Kidney glomerular epithelial cell (primary cell): ENCODE measurements at regions not wholly inside any gene's neighbourhood (a gene's known extent, or its start where the extent isn't known, plus 50 kb on each side); places are given as distances from the start of the nearest gene placed in this dataset.

Experiments used
- DNase-seq: peaks from one replicate; lab custom pipeline; 2025; lab: John Stamatoyannopoulos, UW

DNA sequence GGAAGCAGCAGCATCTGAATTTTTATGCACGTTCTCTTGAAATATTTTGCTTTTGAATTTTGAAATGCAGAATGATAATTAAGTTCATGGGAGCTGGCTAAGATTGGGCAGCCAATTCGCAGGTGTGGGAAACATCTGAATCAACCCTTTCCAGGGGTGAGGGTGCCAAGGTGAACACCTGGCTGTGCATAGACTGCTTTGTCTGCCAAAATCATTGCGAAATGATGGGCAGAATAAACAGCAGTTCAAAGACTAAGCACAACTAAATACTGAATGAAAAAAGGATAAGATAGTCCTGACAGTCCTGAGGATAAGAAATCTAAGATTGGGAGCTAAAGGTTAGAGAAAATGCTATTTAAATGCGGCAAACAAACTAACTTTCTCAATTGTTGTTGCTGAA, 813.3 kb upstream of the RAG2 start:
- DNase-seq: no peak

DNA sequence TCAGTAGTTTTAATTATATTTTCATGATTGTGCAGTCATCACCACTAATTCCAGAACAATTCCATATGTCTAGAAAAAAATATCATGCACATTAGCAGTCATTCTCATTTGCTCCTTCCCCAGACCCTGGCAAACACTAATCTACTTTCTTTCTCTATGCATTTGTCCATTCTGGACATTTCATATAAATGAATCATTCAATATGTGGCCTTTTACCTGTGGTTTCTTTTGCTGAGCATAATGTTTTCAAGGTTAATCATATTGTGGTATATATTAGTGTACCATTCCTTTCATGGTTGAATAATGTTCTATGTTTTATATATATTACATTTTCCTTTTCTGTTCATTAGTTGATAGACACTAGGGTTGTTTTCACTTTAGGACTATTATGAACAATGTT, 811.1 kb upstream of the RAG2 start:
- DNase-seq: no peak

DNA sequence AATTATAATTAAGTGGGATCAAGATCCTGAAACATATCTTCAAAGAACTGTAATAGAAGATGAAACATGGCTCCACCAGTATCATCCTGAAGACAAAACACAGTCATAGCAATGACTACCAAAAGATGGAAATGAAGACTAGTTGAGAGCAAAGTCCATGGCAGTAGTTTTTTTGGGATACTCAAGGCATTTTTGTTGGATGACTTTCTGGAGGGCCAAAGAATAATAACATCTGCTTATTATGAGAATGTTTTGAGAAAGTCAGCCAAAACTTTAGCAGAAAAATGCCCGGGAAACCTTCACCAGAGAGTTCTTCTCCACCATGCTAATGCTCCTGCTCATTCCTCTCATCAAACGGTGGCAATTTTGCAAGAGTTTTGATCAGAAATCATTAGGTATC, 809.4 kb upstream of the RAG2 start:
- no peak for DNase-seq

DNA sequence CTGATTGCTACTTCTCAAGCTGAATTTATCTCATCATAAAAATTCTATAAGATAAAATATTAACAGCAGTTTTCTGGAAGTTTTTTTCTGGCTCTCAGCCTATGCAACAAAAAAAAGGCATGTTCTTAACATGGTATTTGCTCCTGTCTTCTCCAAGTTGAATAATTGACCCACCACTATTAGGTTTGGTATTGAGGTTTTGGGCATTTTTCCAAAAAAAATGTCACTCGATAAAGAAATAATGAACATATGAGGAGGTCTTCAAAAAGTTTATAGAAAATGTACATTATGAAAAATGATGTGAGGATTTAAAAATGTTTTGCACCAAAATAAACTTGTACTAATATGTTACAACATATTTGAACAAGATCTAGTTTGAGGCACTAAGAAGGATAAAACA, 808.6 kb upstream of the RAG2 start:
- no peak for DNase-seq

DNA sequence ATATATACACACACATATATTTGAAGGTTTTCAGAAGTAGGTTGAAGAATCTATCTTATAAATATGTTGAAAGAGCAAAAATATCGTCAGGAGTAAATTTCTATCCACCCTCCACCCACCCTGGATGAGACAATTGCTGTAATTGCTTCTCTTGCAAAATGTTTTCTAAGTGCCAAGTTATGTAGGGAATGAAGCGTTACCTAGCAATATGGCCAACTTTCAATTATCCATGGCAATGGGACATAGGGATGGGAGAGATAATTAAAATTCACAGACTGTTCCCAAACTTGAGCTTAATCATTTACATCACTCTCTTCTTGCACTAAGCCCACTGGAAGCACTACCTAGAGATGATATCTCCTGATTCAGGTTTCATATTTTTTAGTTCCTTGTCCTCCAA, 806.2 kb upstream of the RAG2 start:
- no peak for DNase-seq

DNA sequence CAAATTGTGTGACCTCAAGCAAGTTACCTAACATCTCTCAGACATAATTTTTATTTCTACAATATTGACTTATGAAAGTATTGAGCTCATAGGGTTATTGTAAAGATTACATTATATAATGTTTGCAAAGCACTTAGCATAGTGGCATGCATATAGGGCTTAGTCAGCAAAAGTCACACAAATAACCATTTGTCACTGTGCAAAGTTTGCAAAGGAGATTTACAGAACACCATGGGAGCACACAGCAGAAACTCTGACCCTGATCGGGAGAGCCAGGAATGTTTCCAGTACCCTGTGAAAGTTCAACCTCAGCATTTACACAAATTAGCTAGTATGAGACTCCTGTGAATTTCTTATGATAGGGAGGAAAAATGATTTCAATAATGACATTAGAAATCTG, 804.6 kb upstream of the RAG2 start:
- no peak for DNase-seq

DNA sequence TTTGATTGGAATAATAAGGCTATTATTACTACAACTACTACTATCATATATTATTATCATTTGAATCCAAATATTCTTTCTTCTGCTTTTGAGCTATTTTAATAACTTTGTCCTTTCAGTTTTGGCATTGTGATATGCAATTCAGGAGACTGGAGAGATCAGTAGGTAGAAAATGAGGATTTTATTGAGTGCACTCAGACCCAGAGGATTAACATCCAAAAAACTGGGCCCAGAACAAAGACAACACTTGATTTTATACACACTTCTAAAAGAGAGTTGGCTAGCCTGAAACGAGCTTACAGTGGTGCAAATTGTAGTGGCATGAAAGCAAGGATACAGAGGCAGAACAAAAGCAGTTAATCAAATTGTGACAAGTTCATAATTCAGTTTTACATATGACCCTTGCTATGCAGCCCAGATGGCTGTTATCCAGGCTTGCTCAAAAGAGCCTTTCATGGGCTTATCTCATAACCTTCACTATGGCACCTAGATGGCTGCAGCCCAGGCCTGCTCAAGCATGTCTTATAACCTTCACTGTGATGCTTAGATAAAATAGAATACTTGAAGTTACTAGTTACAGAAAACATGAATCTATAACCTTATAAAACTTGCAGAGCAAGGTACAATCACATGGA, 796.3 kb upstream of the RAG2 start:
- DNase-seq: no peak

DNA sequence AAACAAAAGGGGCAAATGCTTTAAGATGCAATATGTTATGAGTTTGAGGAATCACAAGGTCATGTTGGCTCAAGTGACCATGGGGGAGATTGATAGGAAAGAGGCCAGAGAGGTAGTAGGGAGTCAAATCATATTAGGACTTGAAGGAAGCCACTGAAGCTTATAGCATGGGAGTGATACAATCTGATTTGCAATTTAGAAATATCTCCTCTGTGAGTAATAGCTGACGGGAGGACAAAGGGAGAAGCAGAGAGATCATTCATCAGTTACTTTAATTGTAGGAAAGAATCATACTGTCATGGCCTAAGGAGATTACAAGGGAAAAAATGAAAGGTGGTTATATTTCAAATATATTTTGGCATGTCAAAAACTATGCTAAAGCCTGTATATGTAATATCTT, 793.6 kb upstream of the RAG2 start:
- DNase-seq: no peak

DNA sequence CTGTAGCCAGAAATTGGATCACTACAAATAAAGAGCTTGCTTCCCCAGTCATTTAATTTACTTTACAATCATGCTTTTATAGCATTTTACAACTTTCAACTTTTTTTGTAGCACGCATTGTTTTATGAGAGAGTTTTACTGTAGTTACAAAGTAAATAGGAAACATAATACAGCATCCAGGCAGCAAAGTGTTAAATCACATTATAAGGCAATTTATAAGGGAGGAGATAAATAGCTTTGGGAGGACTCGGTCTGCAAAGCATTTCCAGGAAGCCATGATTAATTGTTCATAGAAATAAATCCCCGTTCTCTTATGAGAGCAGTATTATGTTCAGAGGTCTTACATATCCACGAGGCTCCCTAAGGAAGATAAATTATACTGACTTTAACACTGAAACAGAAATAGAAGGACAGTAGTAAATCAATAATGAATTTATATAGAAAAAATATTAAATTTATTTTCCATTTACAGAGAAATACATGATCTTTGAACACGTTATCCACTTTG, 792.6 kb upstream of the RAG2 start:
- DNase-seq: no peak

DNA sequence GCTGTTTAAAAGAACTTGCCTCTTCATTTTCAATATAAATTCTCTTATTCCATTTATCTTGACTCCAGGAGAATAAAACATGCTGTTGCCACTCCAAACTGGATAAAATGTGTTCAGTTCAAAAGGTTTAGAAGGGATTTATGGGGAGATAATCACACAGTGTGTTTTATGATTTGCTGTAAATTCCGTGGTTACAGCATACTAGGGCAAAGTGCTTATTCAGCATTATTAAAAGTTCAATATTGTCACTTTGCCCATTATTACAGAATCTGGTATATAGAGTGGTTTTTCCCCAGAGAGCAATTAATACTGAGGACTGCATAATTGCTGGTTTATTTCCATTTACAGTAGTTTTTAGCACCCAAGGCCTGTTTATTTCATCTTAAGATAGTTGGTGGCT, 780.9 kb upstream of the RAG2 start:
- DNase-seq: no peak

DNA sequence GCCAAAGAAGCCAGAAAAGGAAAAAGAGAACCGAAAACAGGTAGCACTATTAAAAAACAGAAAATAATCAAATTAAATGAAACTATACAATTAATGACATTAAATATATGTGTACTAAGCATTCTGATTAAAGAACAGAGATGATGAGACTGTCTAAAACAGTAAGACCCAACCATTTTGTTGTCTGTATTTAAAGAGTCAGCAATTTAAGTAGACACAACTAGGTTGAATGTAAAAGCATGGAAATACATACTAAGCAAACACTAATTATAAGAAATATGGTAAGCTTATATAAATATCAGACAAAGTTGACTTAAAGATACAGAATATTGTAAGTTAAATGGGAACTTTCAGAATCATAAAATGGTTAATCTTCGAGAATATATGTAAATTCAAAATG, 774.6 kb upstream of the RAG2 start:
- no peak for DNase-seq

DNA sequence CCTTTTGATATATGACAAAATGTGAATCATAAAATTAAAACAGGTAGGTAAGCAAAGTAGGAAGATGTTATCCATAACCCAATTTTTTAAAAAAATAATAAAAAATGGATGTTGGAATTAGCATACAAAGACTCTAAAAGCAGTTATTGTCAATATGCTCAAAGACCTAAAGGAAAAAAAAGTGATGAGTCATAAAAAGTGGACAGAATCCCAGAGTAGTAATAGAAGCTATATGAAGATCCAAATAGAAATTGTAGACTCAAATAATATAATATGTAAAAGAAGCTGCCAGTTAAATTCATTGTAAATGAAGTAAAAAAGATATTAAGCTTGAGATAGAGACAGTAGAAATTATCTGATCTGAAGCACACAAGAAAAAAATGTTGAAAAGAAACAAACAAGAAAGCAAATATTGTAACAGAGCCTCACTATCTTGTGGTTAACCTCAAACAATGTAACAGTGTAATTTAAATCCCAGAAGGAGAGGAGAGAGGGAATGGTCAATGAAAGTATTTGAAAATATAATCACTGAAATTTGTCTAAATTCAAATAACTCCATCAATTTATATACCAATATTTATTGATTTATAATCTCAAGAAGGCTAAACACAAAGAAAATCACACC, 773.4 kb upstream of the RAG2 start:
- DNase-seq: no peak

DNA sequence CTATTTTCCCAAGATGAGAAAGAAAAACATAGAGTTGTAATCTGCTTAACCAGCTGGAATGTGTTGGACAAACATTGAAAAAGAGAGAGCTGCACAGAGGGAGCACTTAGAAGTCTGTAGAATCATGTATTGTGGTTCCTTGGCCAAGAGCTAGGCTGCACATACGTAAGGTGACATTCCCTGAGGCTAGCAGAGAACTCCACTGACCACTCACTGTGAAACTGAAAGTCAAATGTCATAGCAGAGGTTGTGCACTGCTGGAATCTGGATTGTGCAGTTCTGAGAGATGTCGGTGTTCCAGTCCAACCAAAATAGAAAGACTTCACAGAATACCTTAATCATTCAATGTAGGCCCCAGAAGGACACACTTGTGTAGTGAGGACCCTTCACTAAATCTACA, 772.8 kb upstream of the RAG2 start:
- DNase-seq: no peak

DNA sequence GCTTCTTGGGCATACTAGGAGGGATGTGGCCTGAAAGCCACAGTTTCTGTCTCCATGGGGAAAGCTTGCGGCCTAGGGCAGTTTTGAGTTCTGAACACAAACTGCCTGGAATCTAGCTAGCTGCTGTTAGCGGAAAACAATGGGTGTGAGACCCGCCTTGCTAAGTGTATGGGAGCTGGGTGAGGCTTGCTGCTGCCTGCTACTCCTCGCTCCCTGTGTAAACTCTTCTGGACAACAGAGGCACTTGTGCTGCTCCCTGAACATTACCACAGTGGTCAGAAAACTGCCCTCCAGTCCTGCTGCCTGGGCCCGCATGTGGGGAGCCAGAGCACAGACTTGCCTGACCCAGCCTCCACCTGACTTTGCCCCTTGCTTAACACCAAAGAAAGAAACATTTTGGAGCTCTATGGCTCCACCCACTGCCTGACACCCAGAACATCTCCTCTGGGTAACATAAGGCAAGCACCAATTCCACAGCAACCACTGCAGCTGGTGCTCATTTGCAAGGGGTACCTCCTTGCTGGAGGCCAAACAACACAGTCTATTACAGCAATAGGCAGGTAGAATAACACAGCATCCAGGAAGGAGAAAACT, 766.3 kb upstream of the RAG2 start:
- DNase-seq: no peak

DNA sequence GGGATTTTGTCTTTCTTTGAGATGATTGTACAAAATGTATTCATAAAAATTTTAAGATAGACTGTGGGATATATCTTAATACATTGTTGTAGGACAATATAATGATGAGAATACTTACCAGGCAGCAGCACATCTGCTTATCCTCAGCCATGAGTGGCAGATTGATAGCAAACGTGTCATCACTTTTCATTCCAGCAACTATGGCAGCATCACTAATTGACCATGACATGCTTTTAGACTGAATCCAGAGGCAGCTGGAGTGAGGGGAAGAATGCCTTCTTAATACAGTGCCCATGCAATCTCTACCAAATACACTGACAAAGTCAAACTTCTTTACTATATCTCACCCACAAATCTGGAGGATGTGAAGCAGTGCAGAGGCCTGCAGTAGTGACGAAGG, 755.2 kb upstream of the RAG2 start:
- DNase-seq: no peak

DNA sequence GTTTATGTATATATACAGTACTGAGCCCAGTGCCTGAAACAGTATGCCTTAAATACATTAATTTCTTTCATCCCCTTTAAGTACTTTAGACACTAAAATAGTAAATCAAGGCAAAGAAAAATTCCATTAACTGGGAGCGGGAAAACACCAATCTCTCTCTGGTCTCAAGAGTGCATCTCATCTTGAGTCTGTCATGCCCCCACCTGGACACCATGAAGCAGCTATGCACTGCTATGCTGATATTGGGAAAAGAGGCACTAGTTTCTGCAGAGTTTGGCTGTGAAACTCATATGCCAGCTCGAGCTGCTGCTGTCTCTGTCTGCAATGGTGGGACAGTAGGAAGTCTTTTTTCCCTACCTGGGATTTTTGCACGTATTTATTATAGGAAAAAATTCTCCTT, 754.4 kb upstream of the RAG2 start:
- no peak for DNase-seq

DNA sequence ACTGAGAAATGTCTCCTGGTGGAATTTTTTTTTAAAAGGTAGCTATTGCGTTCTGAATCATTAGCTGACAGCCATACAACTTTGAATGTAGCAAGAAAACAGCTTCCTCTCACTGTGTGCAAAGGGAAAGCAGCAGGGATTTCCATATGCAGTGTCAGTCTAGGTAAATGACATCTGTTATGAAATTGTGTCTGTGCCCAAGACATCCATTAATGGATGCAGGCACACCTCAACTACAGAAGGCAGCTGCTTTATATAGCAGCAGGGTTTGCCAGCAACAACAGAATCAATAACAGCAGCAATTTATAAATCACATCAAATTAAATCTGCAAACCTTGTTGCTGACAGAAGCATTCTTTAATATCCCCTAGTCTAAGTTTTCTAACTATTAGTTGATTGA, 745.3 kb upstream of the RAG2 start:
- DNase-seq: no peak

DNA sequence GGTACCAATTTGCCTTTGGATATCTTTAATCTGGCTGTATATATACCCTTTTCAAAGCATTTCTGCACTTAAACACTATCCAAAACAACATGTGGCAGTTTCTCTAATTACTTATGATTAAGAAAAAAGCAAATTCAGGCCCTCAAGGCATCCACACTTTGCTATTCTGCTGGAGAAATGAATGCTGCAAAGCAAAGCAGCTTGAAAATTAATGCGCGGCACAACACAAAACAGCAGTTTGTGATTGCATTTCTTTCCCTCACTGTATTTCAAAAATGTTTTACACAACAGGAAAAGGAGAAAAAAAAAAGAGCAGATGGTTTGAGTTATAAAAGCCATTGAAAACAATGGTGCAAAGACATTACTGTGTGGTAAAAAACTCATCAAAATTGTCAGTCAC, 738.4 kb upstream of the RAG2 start:
- DNase-seq: no peak

DNA sequence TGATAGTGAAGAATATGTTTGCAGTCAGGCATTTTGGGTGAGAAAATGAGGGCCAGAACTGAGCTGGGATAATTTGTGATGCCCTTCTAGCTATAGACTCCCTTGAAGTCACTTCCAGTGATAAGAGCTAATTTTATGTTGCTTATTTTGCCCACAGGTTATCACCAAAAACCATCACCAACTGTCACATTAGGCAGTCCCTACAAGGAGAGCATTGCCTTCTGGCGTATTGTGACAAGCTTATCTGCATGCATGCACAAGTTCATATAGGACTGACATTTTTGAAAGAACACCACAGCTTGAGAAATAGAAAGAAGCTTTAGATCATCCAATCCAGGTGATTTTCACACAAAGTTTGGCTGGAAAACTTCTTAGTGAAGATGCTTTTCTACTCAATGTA, 735.3 kb upstream of the RAG2 start:
- no peak for DNase-seq

DNA sequence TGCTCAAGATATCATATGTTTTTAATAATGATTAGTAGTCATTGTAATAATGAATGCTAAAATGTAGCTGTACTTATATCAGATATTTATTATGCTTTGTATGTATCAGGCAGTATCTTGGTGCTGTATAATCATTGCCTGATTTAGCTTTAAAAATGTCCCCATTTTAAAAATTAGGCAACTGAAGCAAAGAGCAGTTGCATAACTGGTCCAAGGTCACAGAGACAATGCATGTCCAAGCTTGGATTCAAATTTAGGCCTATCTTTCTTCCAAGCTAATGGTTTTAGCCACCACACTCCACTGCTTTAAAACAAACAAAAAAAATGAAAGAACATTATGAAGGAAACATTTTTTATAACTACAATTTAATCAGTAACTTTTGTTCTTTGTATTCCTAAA, 725.8 kb upstream of the RAG2 start:
- no peak for DNase-seq

DNA sequence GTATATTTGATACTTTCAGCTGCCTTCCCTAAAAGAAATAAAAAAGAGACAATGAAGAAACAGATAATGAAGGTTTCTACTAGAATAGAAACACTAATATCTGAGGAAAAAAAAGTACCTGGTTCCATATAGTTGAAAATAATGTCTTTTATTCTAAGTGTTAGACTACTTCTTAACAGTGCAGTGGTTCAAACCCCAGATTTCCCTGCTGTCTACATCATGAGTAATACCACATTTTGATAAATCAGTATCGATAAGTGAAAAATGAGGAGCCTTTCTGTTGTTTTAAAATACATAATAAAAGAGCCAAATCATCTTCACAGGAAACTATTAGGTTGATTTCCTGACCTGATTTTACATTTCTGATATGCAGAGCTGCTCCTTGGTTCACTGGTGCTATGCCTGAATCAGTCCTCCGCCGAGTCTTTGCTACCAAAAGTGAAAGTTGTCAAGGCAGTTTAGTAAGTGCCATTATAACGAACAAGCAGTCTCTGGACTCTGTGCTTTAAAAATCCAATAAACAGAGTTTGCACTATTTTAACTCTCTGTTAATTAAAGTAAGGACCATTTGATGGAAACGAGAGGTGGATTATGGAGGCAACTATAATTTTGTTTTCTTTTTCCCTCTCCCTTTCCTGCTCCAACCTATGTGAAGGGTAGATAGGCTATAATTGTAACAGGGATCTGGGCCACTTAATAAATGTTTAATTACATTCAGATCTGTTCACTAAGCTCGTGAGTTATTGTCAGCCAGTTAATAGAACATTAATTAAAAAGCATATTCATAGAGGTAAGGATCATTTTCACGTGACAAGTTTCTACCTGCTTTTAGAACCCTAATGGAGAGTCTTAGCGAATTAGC, 724.5 kb upstream of the RAG2 start:
- DNase-seq: no peak

DNA sequence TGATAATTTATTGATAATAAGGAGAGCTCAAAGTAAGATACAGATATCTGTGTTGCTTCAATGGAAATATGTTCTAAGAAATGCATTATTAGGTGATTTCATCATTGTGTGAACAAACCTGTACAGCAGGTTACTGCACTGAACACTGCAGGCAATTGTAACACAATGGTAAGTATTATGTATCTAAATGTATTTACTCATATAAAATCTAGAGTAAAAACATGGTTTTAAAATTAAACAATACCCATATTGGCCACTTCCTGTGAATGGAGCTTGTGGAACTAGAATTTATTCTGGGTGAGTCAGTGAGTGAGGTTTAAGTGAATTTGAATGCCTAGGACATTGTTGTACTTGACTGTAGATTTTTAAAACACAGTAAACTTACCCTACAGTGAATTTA, 722.9 kb upstream of the RAG2 start:
- peak; percentile 1 for DNase-seq

DNA sequence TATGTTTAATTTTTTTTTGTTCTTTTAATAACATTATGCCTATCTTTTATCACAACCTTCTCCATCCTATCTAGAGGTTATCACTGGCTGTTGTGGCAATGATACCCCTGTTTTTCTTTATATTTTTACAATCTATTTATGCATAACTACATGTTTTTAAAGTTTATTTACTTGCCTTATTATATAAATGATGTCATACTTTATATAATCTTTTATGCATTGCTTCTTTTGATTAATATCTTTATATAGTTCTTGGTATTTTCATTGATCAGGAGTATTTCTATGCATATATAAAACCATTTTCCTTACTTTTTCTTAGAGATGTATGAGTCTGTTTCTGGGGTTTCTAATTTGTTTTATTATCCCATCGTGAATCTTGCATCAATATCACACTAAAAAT, 719.8 kb upstream of the RAG2 start:
- DNase-seq: no peak
